ENCODE measurements at regions not wholly inside any gene's neighbourhood (a gene's known extent, or its start where the extent isn't known, plus 50 kb on each side); places are given as distances from the start of the nearest gene placed in this dataset.

DNA sequence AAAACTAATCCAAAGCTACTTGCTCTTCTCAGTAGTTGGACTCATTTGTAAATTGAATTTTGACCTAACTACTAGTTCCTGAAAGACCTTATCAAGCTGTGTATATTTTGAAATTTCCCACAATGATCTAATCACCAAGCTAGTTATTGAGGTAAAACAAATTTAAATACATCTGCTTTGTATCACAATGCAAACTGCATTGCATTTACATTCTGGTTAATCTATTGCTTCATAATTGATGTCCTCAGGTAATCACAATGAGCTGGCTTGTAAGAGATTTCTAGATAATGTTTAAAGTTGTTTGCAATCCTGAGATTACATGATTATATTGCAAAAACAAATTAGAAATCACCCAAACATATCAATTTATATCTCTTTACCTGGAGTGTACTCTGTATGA is 848.8 kb downstream of the HACE1 start:
- Histone ChIP-seq H3K4me1 (ENCODE audit: low read depth) (no peaks in the 10 kb centered on the region), H3K27ac (no peak overlapping the region)
- TF ChIP-seq, protein P1, sequence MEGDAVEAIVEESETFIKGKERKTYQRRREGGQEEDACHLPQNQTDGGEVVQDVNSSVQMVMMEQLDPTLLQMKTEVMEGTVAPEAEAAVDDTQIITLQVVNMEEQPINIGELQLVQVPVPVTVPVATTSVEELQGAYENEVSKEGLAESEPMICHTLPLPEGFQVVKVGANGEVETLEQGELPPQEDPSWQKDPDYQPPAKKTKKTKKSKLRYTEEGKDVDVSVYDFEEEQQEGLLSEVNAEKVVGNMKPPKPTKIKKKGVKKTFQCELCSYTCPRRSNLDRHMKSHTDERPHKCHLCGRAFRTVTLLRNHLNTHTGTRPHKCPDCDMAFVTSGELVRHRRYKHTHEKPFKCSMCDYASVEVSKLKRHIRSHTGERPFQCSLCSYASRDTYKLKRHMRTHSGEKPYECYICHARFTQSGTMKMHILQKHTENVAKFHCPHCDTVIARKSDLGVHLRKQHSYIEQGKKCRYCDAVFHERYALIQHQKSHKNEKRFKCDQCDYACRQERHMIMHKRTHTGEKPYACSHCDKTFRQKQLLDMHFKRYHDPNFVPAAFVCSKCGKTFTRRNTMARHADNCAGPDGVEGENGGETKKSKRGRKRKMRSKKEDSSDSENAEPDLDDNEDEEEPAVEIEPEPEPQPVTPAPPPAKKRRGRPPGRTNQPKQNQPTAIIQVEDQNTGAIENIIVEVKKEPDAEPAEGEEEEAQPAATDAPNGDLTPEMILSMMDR (IDR thresholded peaks at IDR 0.05; ENCODE audit: low read depth, low read length): no peak

DNA sequence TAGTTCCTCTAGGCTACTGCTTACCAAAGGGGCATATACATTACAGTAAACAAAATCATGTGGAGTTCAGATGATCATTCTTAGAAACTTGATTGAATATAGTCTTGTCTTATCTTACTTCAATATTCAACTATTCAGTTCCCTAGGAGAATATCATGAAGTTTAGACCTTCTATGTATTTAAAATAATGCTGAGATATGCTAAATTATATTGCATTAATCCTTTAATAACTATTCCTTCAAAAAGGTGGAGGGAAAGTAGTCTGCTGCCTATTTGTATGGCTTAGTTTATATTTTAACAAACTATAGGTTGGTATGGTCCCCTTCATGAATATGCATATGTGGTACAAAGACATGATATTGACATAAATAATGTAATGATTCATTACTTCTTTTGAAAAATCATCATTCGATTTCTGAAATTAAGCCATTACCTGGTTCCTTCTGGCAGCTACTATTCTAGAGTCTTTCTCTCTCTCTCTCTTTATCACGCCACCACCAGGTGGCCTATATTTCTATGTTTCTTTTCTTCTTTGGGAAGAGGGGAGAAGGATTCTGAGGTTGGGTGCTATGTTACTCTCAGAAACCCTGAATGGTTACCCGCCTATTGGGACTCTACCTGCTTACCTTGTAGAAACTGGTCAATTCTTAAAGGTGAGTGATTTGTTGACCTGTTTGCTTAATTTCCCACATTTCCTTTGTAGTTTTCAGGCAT is 855.8 kb downstream of the HACE1 start:
- no peaks in the 10 kb centered on the region for H3K36me3 ChIP-seq
- H3K27ac ChIP-seq: no peak overlapping the region
- no peaks in the 10 kb centered on the region for H3K9me3 ChIP-seq (ENCODE audit: low read depth)
- H3K27me3 ChIP-seq: no peaks in the 10 kb centered on the region
- TF ChIP-seq, protein P1 (IDR thresholded peaks at IDR 0.05; ENCODE audit: low read depth, low read length): no peak
- DNase-seq (ENCODE audit: low read depth in 1 of 2, low spot score in 1 of 2): peak in 1 of 2 donors; percentile 4
- H3K4me3 ChIP-seq: no peak overlapping the region
- no peaks in the 10 kb centered on the region for H3K4me1 ChIP-seq (ENCODE audit: low read depth)

More for the DNA sequence above, 848.8 kb downstream of the HACE1 start:
- no peaks in the 10 kb centered on the region for H3K27me3 ChIP-seq
- H3K4me3 ChIP-seq: no peak overlapping the region
- no peaks in the 10 kb centered on the region for H3K9me3 ChIP-seq (ENCODE audit: low read depth)
- no peak for DNase-seq (ENCODE audit: low read depth in 1 of 2, low spot score in 1 of 2)
- no peaks in the 10 kb centered on the region for H3K36me3 ChIP-seq

DNA sequence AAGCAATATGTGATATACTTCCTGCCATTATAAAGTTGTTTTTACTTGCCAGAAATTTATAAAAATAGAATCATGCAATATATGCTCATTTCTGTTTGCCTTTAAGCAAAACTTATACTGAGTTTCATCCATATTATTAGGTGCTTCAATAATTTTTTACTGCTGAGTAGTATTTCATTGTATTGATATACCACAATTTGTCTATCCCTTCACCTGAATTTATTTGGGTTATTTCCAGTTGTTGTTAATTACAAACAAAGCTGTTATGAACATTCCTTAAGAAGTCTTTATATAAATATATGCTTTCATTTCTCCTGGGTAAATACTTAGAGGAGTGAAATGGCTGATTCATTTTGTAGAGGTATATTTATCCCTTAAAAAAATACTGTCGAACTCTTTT is 864.1 kb downstream of the HACE1 start:
- no peaks in the 10 kb centered on the region for H3K4me1 ChIP-seq (ENCODE audit: low read depth)
- no peak overlapping the region for H3K4me3 ChIP-seq
- DNase-seq (ENCODE audit: low read depth in 1 of 2, low spot score in 1 of 2): no peak
- no peaks in the 10 kb centered on the region for H3K27me3 ChIP-seq
- TF ChIP-seq, protein P1 (IDR thresholded peaks at IDR 0.05; ENCODE audit: low read depth, low read length): no peak
- H3K9me3 ChIP-seq (ENCODE audit: low read depth): no peaks in the 10 kb centered on the region
- H3K27ac ChIP-seq: no peak overlapping the region
- H3K36me3 ChIP-seq: no peaks in the 10 kb centered on the region

DNA sequence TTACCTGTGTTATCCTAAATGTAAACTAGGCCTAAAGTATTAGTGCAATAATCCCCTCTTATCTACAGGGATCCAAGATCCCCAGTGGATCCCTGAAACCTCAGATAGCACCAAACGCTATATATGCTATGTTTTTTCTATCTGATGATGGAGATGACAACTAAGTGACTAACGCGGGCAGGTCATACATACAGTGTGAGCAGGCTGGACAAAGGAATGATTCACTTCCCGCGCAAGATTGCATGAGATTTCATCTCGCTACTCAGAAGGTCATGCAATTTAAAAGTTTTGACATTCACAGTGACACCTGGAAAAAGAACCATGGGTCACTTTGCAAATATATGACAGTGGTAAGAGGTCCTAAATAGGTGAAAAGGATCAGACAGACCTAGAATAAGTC is 875.9 kb downstream of the HACE1 start:
- TF ChIP-seq, protein P1 (IDR thresholded peaks at IDR 0.05; ENCODE audit: low read depth, low read length): no peak
- Histone ChIP-seq H3K36me3 (no peaks in the 10 kb centered on the region), H3K4me3 (no peak overlapping the region), H3K9me3 (ENCODE audit: low read depth) (no peaks in the 10 kb centered on the region), H3K4me1 (ENCODE audit: low read depth) (no peaks in the 10 kb centered on the region), H3K27me3 (no peaks in the 10 kb centered on the region), H3K27ac (no peak overlapping the region)
- DNase-seq (ENCODE audit: low read depth in 1 of 2, low spot score in 1 of 2): no peak

DNA sequence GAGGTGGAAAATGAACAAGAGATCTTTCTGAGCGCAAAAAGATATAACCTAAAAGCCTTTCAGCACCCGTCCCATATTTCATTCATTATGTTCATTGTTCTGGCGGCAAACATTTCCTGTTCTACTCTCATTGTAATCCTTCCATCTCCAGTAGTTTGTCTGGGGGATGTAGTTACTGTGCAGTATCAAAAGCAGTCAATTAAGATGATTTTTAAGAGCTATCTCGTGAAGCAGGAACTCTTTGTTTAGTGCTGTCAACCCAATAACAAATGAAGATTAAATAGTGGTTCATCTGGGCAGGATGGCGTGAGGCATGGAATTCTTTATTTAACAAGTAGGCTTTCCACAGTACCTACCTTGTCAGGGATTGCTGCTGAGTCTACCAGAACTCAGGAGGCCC is 876.7 kb downstream of the HACE1 start:
- Histone ChIP-seq H3K9me3 (ENCODE audit: low read depth) (no peaks in the 10 kb centered on the region), H3K36me3 (no peaks in the 10 kb centered on the region), H3K4me1 (ENCODE audit: low read depth) (no peaks in the 10 kb centered on the region), H3K4me3 (no peak overlapping the region), H3K27ac (no peak overlapping the region), H3K27me3 (no peaks in the 10 kb centered on the region)
- TF ChIP-seq, protein P1 (IDR thresholded peaks at IDR 0.05; ENCODE audit: low read depth, low read length): no peak
- DNase-seq (ENCODE audit: low read depth in 1 of 2, low spot score in 1 of 2): no peak
